Panc1 (cell line): ENCODE measurements at regions not wholly inside any gene's neighbourhood (a gene's known extent, or its start where the extent isn't known, plus 50 kb on each side); places are given as distances from the start of the nearest gene placed in this dataset.

Source experiments
- ATAC-seq: fragments of 200-7000 bp; cut with Tn5 transposase; 2 replicates; pipeline ENCODE4 v1.9.1; 2020; ENCODE audit warnings: mild to moderate bottlenecking, moderate library complexity
- BruUV-seq: library from RNA; stranded (reverse); fragments of 400-500 nt; replicated peaks from 2 replicates; lab custom pipeline; 2021; lab: Mats Ljungman, UMichigan
- CTCF ChIA-PET: fragments of 300-600 bp; sonication (Branson Sonifier 250); formaldehyde crosslinking; loops from one replicate; lab custom pipeline; 2022; ENCODE audit warnings: antibody characterized with exemption; lab: Charles Lee
- POLR2A ChIA-PET: fragments of 300-600 bp; sonication (Branson Sonifier 250); formaldehyde crosslinking; loops from one replicate; lab custom pipeline; 2022; ENCODE audit warnings: antibody characterized with exemption; lab: Charles Lee
- DNase-seq: peaks from one replicate; pipeline ENCODE4 v3.0.0-alpha.2; 2010; ENCODE audit warnings: low read depth, low spot score
- H3K27ac ChIP-seq: 2 replicates; pipeline ENCODE4 v1.5.1; 2011; ENCODE audit warnings: mild to moderate bottlenecking, low read length, inconsistent platforms
- H3K27me3 ChIP-seq: fragments of 200-500 bp; sonication (Bioruptor generic); 2 replicates; pipeline ENCODE4 v1.6.0; 2014; ENCODE audit warnings: low read length, inconsistent platforms; ENCODE audit not compliant: control insufficient read depth, insufficient read depth
- H3K36me3 ChIP-seq: fragments of 200-500 bp; sonication (Bioruptor generic); 2 replicates; pipeline ENCODE4 v1.5.1; 2014; ENCODE audit warnings: inconsistent platforms, mild to moderate bottlenecking, low read length, moderate library complexity; ENCODE audit not compliant: control insufficient read depth, insufficient read depth
- H3K4me1 ChIP-seq: 2 replicates; pipeline ENCODE4 v1.5.1; 2011; ENCODE audit warnings: inconsistent platforms, mild to moderate bottlenecking, low read length, moderate library complexity; ENCODE audit not compliant: control insufficient read depth, insufficient read depth
- H3K4me3 ChIP-seq, 2 experiments: 2 replicates each; pipeline ENCODE4 v1.5.1; 2011 to 2012; ENCODE audit warnings: low read depth in 2 of 2, low read length in 2 of 2, mild to moderate bottlenecking in 2 of 2, inconsistent platforms in 1 of 2, moderate library complexity in 1 of 2
- H3K9me3 ChIP-seq: fragments of 200-500 bp; sonication (Bioruptor generic); 2 replicates; pipeline ENCODE4 v1.5.1; 2014; ENCODE audit warnings: low read depth, mild to moderate bottlenecking, inconsistent platforms, low read length, moderate library complexity; ENCODE audit not compliant: control insufficient read depth, insufficient read depth
- CTCF ChIP-seq: fragments of 450-650 bp; IDR thresholded peaks from 2 replicates; pipeline ENCODE4 v1.5.1; 2017; ENCODE audit warnings: mild to moderate bottlenecking
- POLR2AphosphoS5 ChIP-seq: IDR thresholded peaks from 2 replicates; pipeline ENCODE4 v1.6.1; 2012; ENCODE audit warnings: mild to moderate bottlenecking, low read depth, low read length, moderate library complexity
- REST ChIP-seq, 2 experiments: IDR thresholded peaks; 2 replicates each; pipeline ENCODE4 v1.6.1; 2011 to 2012; ENCODE audit warnings: low read depth in 2 of 2, control low read depth in 1 of 2, low read length in 1 of 2, mild to moderate bottlenecking in 1 of 2, moderate library complexity in 1 of 2; ENCODE audit not compliant: insufficient read depth in 1 of 2
- SIN3A ChIP-seq: IDR thresholded peaks from 2 replicates; pipeline ENCODE4 v1.6.1; 2012; ENCODE audit warnings: low read depth, mild to moderate bottlenecking, low read length, moderate library complexity, borderline replicate concordance; ENCODE audit not compliant: insufficient read depth
- TCF7L2 ChIP-seq: IDR thresholded peaks from 2 replicates; pipeline ENCODE4 v1.6.1; 2011; ENCODE audit warnings: mild to moderate bottlenecking, low read depth, low read length, inconsistent platforms
- in situ Hi-C: cut with HindIII; loops from 2 replicates; pipeline ENCODE4 v1.10.0; 2016; ENCODE audit warnings: low sequenced_read_pairs, low pct_unique_long_range_greater_than_20kb
- intact Hi-C: fragments of 100-400 bp; cut with micrococcal nuclease; formaldehyde crosslinking; loops from one replicate; pipeline ENCODE4 v1.10.0; 2022; ENCODE audit not compliant: unreplicated experiment

- intact Hi-C loops (no loop called here), in situ Hi-C loops (no loop called here)
- POLR2A ChIA-PET = no interaction called here
- H3K4me1 ChIP-seq = no peaks in the 10 kb centered on the region
- H3K4me3 ChIP-seq = no peak overlapping the region
- ATAC-seq = no peak
- no peak for DNase-seq
- no TSS peak for BruUV-seq
- no peaks in the 10 kb centered on the region for H3K36me3 ChIP-seq
- no peaks in the 10 kb centered on the region for H3K9me3 ChIP-seq
- CTCF ChIA-PET = no interaction called here
- TF ChIP-seq SIN3A = no peak
- no peak for TF ChIP-seq CTCF
- no peak for TF ChIP-seq REST (IDR thresholded peaks at IDR 0.05; ENCODE audit: insufficient read depth in 1 of 2, low read depth in 2 of 2, low read length in 1 of 2)
- no peak for TF ChIP-seq TCF7L2
- TF ChIP-seq POLR2AphosphoS5 = no peak
- no peaks in the 10 kb centered on the region; the same call in 1 of the 2 replicates for H3K27me3 ChIP-seq
- H3K27ac ChIP-seq = no peak overlapping the region
Observed at GRCh38 chr18:51461956-51462355, 264.5 kb upstream of the MEX3C start.

- ChIA-PET POLR2A (no interaction called here), CTCF (no interaction called here)
- intact Hi-C loops = no loop called here
- H3K27me3 ChIP-seq = no peaks in the 10 kb centered on the region; the same call in 1 of the 2 replicates
- no peaks in the 10 kb centered on the region for H3K4me1 ChIP-seq
- no peak overlapping the region for H3K4me3 ChIP-seq
- no peak for ATAC-seq
- no peaks in the 10 kb centered on the region for H3K36me3 ChIP-seq
- BruUV-seq = no TSS peak
- in situ Hi-C loops = no loop called here
- no peak for DNase-seq
- no peak overlapping the region for H3K27ac ChIP-seq
- no peaks in the 10 kb centered on the region for H3K9me3 ChIP-seq
- TF ChIP-seq TCF7L2 (no peak), CTCF (no peak), POLR2AphosphoS5 (no peak), SIN3A (no peak), REST (IDR thresholded peaks at IDR 0.05; ENCODE audit: insufficient read depth in 1 of 2, low read depth in 2 of 2, low read length in 1 of 2) (no peak)
Observed at GRCh38 chr18:51463483-51464136, 266.1 kb upstream of the MEX3C start.
